Right lobe of liver (tissue), 6 donors: ENCODE measurements at regions not wholly inside any gene's neighbourhood (a gene's known extent, or its start where the extent isn't known, plus 50 kb on each side); places are given as distances from the start of the nearest gene placed in this dataset.

Experiments
- ATAC-seq, 4 donors: fragments of 200-7000 bp; cut with Tn5 transposase; one replicate each; pipeline ENCODE4 v1.9.1; 2020; ENCODE audit warnings: mild to moderate bottlenecking in 4 of 4, moderate library complexity in 4 of 4
- DNase-seq, 3 donors: peaks; one replicate each; pipeline ENCODE4 v3.0.0-alpha.2; 2020
- H3K27ac ChIP-seq, 3 donors: fragments of 200-600 bp; one replicate each; pipeline ENCODE4 v1.8.0; 2022
- H3K27me3 ChIP-seq, 2 donors: fragments of 200-600 bp; one replicate each; pipeline ENCODE4 v1.8.0; 2022
- H3K36me3 ChIP-seq, 4 donors: fragments of 200-600 bp; sonication (generic) in 1 of 4; one replicate each; pipeline versions ENCODE4 v1.5.1 to v1.8.0; 2017 to 2022; ENCODE audit warnings: control low read depth in 1 of 4
- H3K4me1 ChIP-seq, 4 donors: fragments of 200-600 bp; sonication (generic) in 1 of 4; one replicate each; pipeline versions ENCODE4 v1.5.1 to v1.8.0; 2017 to 2022; ENCODE audit warnings: control low read depth in 1 of 4
- H3K4me3 ChIP-seq, 3 donors: fragments of 200-600 bp; one replicate each; pipeline ENCODE4 v1.8.0; 2022
- H3K9me3 ChIP-seq, 4 donors: fragments of 200-600 bp; sonication (generic) in 1 of 4; one replicate each; pipeline versions ENCODE4 v1.5.1 to v1.8.0; 2017 to 2022; ENCODE audit warnings: control low read depth in 1 of 4
- POLR2A ChIP-seq: fragments of 450-650 bp; IDR thresholded peaks from one replicate; pipeline ENCODE4 v1.6.1; 2017; ENCODE audit warnings: antibody characterized with exemption, mild to moderate bottlenecking
- WGBS: methylation state at CpG from one replicate; pipeline ENCODE4 v1.1.6; 2018; ENCODE audit warnings: low coverage, low lambda C conversion rate; ENCODE audit not compliant: insufficient coverage; ENCODE audit errors: missing lambda C conversion rate; 5-methylcytosine and 5-hydroxymethylcytosine counted together
- intact Hi-C, 2 donors: fragments of 100-400 bp; cut with DNase I; formaldehyde crosslinking; loops; one replicate each; pipeline versions ENCODE4 v1.11.2 to v1.14.1; 2022
- TF ChIP-seq, protein P1 (sequence below), 4 donors: fragments of 200-600 bp in 3 of 4; fragments of 450-650 bp in 1 of 4; IDR thresholded peaks; one replicate each; pipeline versions ENCODE4 v1.5.1 to v1.8.0; 2016 to 2022; ENCODE audit warnings: antibody characterized with exemption in 4 of 4, mild to moderate bottlenecking in 2 of 4
- donor health status: DM: no; HTN: yes; CAD: no.
- donor health status: DM: no; HTN: no; CAD: no.
- donor health status: DM: no; HTN: no; CAD: no.
- donor health status: DM: no; HTN: yes; CAD: no.
- donor health status: DM: no; HTN: yes; CAD: no.

DNA sequence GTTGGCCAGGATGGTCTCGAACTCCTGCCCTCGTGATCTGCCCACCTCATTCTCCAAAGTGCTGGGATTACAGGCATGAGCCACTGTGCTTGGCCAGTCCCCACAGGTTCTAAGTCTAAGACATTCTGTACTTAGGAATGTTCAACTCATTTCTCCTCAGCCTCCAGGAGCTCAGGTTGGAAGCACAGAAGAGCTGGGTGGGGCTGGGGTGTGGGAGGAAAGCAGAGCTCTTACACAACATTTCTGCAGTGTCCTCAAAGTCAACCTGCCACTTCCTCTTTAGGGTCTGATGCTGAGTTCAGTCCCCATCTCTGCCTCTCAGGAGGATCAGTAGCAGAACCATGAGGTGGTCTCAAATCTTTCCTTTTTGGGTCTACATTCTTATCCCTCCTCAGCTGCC is 75.5 kb downstream of the MRPL46 start:
- H3K27ac ChIP-seq = no peak overlapping the region
- intact Hi-C loops = no loop called here
- no peaks in the 10 kb centered on the region for H3K4me1 ChIP-seq
- 93% methylated on average over 2 of the region's 2 CpGs for WGBS
- TF ChIP-seq, protein P1, sequence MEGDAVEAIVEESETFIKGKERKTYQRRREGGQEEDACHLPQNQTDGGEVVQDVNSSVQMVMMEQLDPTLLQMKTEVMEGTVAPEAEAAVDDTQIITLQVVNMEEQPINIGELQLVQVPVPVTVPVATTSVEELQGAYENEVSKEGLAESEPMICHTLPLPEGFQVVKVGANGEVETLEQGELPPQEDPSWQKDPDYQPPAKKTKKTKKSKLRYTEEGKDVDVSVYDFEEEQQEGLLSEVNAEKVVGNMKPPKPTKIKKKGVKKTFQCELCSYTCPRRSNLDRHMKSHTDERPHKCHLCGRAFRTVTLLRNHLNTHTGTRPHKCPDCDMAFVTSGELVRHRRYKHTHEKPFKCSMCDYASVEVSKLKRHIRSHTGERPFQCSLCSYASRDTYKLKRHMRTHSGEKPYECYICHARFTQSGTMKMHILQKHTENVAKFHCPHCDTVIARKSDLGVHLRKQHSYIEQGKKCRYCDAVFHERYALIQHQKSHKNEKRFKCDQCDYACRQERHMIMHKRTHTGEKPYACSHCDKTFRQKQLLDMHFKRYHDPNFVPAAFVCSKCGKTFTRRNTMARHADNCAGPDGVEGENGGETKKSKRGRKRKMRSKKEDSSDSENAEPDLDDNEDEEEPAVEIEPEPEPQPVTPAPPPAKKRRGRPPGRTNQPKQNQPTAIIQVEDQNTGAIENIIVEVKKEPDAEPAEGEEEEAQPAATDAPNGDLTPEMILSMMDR (IDR thresholded peaks at IDR 0.05) = no peak
- TF ChIP-seq POLR2A = no peak
- DNase-seq (no peak), ATAC-seq (no peak)
- no peaks in the 10 kb centered on the region for H3K9me3 ChIP-seq
- no peaks in the 10 kb centered on the region for H3K36me3 ChIP-seq
- H3K27me3 ChIP-seq = no peaks in the 10 kb centered on the region
- H3K4me3 ChIP-seq = no peak overlapping the region

DNA sequence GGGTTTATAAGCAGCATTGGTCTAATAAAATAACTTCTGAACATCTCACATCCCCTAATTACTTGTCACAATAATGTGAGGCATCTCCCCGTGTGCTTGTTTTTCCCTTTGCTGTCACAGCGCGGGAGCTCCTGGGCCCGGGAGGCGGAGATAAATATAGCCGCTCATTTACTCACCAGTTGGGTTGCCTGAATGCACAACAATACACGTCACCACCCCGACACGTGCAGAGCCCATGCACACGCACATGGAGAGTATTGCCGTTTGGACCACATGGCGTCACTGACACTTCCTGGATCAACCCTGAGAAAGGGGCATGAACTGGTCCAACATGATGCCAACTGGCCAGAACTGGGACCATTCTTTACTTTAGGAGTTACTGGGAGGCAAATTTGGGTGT is 76.2 kb downstream of the MRPL46 start:
- Histone ChIP-seq H3K4me1 (no peaks in the 10 kb centered on the region), H3K9me3 (no peaks in the 10 kb centered on the region), H3K27ac (no peak overlapping the region), H3K27me3 (no peaks in the 10 kb centered on the region), H3K36me3 (no peaks in the 10 kb centered on the region), H3K4me3 (no peak overlapping the region)
- no peak for ATAC-seq
- intact Hi-C loops = no loop called here
- DNase-seq = no peak
- TF ChIP-seq, protein P1 (IDR thresholded peaks at IDR 0.05) = no peak
- no peak for TF ChIP-seq POLR2A
- 95% methylated on average over 4 of the region's 12 CpGs for whole genome bisulfite sequencing

DNA sequence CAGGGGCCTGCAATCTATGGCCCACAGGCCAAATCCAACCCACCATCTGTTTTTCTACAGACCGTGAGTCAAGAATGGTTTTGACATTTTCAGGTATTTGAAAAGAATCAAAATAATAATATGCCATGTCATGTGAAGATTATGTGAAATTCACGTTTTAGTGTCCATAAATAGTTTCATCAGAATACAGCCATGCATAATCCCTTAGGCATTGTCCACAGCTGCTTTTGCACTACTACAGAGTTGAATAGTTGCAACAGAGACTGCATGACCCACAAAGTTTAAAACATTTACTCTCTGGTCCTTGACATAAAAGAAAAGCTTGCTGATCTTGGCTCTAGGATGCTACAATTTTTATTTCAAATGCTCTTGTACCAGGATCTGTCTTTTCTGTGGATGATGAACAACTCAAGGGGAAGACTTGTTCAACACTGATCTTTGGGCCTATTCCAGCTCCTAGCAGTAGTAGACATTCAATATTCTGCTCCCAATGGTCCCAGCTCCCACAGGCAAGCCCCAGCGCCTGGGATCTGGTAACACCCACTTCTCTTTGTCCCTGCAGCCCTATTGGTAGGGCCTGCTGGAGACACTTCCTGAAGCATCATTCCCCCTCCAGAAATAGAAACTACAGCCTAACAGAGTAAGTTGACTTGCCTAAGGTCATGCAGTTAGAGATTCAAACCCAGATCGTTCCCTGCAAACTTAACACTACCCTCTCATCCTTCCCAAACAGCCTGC is 76.9 kb downstream of the MRPL46 start:
- DNase-seq (no peak), ATAC-seq (no peak)
- TF ChIP-seq, protein P1 (IDR thresholded peaks at IDR 0.05) = no peak
- TF ChIP-seq POLR2A = no peak
- no peak overlapping the region for H3K4me3 ChIP-seq
- no peaks in the 10 kb centered on the region for H3K27me3 ChIP-seq
- intact Hi-C loops = no loop called here
- no peaks in the 10 kb centered on the region for H3K4me1 ChIP-seq
- no peaks in the 10 kb centered on the region for H3K36me3 ChIP-seq
- H3K9me3 ChIP-seq = no peaks in the 10 kb centered on the region
- H3K27ac ChIP-seq = no peak overlapping the region
- whole genome bisulfite sequencing = 59% methylated on average over 3 of the region's 4 CpGs

DNA sequence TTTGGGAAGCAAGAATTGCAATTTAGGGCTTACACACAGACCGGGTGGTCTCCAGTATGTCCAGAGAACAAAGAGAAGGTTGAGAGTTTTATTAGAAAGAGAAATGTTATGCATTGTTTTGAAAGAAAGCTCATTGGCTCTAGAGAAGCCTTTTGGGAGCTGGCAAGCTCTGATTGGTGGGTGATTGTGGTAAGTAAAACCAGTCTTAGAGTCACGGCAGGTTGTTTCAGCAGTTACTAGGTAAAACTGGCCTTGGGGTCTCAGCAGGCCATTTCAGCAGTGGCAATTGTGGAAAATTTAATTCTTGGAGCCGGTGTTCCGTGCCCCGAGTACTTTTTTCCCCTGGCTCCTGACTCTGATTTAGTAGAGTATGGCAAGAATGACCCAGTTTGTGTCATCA is 78.1 kb downstream of the MRPL46 start:
- no peaks in the 10 kb centered on the region for H3K27me3 ChIP-seq
- no peak overlapping the region for H3K27ac ChIP-seq
- WGBS = 92% methylated on average over 5 of the region's 5 CpGs
- ATAC-seq = no peak
- H3K4me1 ChIP-seq = no peaks in the 10 kb centered on the region
- H3K36me3 ChIP-seq = no peaks in the 10 kb centered on the region
- no peak for DNase-seq
- intact Hi-C loops = no loop called here
- H3K4me3 ChIP-seq = no peak overlapping the region
- TF ChIP-seq, protein P1 (IDR thresholded peaks at IDR 0.05) = no peak
- no peak for TF ChIP-seq POLR2A
- no peaks in the 10 kb centered on the region for H3K9me3 ChIP-seq
